Transverse colon (tissue), 4 donors: ENCODE measurements at regions not wholly inside any gene's neighbourhood (a gene's known extent, or its start where the extent isn't known, plus 50 kb on each side); places are given as distances from the start of the nearest gene placed in this dataset.
"Not testable (repeated sequence)": the region's sequence is repeated elsewhere in the genome, so short reads cannot be mapped to it uniquely, and the experiment has no call there.

Source experiments
- DNase-seq: peaks from one replicate; pipeline ENCODE4 v3.0.0-alpha.2; 2019
- H3K27ac ChIP-seq, 4 donors: fragments of 200-600 bp; sonication (generic); 2 replicates each; pipeline ENCODE4 v1.5.1; 2016 to 2018; ENCODE audit warnings: inconsistent platforms in 4 of 4
- H3K27me3 ChIP-seq: fragments of 200-600 bp; sonication (generic); 2 replicates; pipeline ENCODE4 v1.5.1; 2017; ENCODE audit warnings: inconsistent platforms
- H3K36me3 ChIP-seq, 4 donors: fragments of 200-600 bp; sonication (generic); 2 replicates each; pipeline ENCODE4 v1.5.1; 2017 to 2019; ENCODE audit warnings: inconsistent platforms in 4 of 4
- H3K4me1 ChIP-seq, 4 donors: fragments of 200-600 bp; sonication (generic); 2 replicates each; pipeline ENCODE4 v1.5.1; 2017 to 2020; ENCODE audit warnings: inconsistent platforms in 4 of 4
- H3K4me3 ChIP-seq, 4 donors: fragments of 200-600 bp; sonication (generic); 1 replicate in 1 of 4; 2 replicates in 3 of 4; pipeline versions ENCODE4 v1.5.1 to v1.6.1; 2017 to 2019; ENCODE audit warnings: inconsistent platforms in 4 of 4
- H3K9me3 ChIP-seq, 2 donors: fragments of 200-600 bp; sonication (generic); 2 replicates each; pipeline ENCODE4 v1.5.1; 2017 to 2019; ENCODE audit warnings: inconsistent platforms in 2 of 2
- CTCF ChIP-seq, 5 experiments: fragments of 200-600 bp in 3 of 5; fragments of 450-650 bp in 2 of 5; sonication (generic) in 3 of 5; IDR thresholded peaks; 1 replicate in 2 of 5; 2 replicates in 3 of 5; pipeline ENCODE4 v1.5.1; 2016 to 2017; ENCODE audit warnings: antibody characterized with exemption in 5 of 5, inconsistent platforms in 3 of 5, mild to moderate bottlenecking in 2 of 5, moderate library complexity in 1 of 5
- EP300 ChIP-seq: sonication (generic); formaldehyde crosslinking; IDR thresholded peaks from one replicate; pipeline ENCODE4 v1.6.1; 2017; ENCODE audit warnings: antibody characterized with exemption, low read depth
- POLR2A ChIP-seq: fragments of 450-650 bp; IDR thresholded peaks from one replicate; pipeline ENCODE4 v1.6.1; 2016; ENCODE audit warnings: antibody characterized with exemption, mild to moderate bottlenecking, moderate library complexity
- POLR2AphosphoS5 ChIP-seq, 3 donors: sonication (generic); formaldehyde crosslinking; IDR thresholded peaks; one replicate each; pipeline ENCODE4 v1.6.1; 2016; ENCODE audit warnings: antibody characterized with exemption in 3 of 3
- WGBS, 2 donors: methylation state at CpG; one replicate each; pipeline ENCODE4 v1.1.5; 2018; ENCODE audit warnings: low coverage in 1 of 2; 5-methylcytosine and 5-hydroxymethylcytosine counted together
- in situ Hi-C, 4 donors: fragments of 200-750 bp; cut with MboI; loops; one replicate each; pipeline versions ENCODE4 v1.15.0 to v1.15.1; 2017; ENCODE audit warnings: low sequenced_read_pairs in 3 of 4, low pct_ligation_motif_present in 1 of 4, low pct_unique_long_range_greater_than_20kb in 1 of 4
- intact Hi-C: fragments of 100-400 bp; cut with DNase I; formaldehyde crosslinking; loops from one replicate; pipeline ENCODE4 v1.15.1; 2023; ENCODE audit warnings: low total_unique reads

GRCh38 chr6:112936079-112936472 is 588.9 kb downstream of the RFPL4B start:
- Histone ChIP-seq H3K4me3 (no peak overlapping the region), H3K27ac (no peak overlapping the region), H3K9me3 (no peaks in the 10 kb centered on the region), H3K27me3 (no peaks in the 10 kb centered on the region), H3K36me3 (no peaks in the 10 kb centered on the region), H3K4me1 (no peaks in the 10 kb centered on the region)
- DNase-seq: no peak
- intact Hi-C loops (no loop called here), in situ Hi-C loops (no loop called here)
- TF ChIP-seq CTCF (IDR thresholded peaks at IDR 0.05) (no peak), POLR2A (no peak), POLR2AphosphoS5 (IDR thresholded peaks at IDR 0.05) (no peak), EP300 (no peak)
- WGBS, 2 donors: 73 to 83% methylated on average over 1 to 7 of the region's 7 CpGs

GRCh38 chr6:112936504-112936903 is 589.4 kb downstream of the RFPL4B start:
- no peak for DNase-seq
- no peak overlapping the region for H3K27ac ChIP-seq
- no peaks in the 10 kb centered on the region for H3K36me3 ChIP-seq
- in situ Hi-C loops (no loop called here), intact Hi-C loops (no loop called here)
- no peaks in the 10 kb centered on the region for H3K9me3 ChIP-seq
- TF ChIP-seq CTCF (IDR thresholded peaks at IDR 0.05): no peak
- TF ChIP-seq POLR2AphosphoS5 (IDR thresholded peaks at IDR 0.05): no peak
- no peak for TF ChIP-seq EP300
- no peak for TF ChIP-seq POLR2A
- H3K4me3 ChIP-seq: no peak overlapping the region
- no peaks in the 10 kb centered on the region for H3K27me3 ChIP-seq
- H3K4me1 ChIP-seq: no peaks in the 10 kb centered on the region
- WGBS, 2 donors: 30 to 39% methylated on average over 1 of the region's 1 CpG

GRCh38 chr6:112937690-112938089 is 590.6 kb downstream of the RFPL4B start:
- WGBS, 2 donors: 94 to 97% methylated on average over 9 to 14 of the region's 14 CpGs
- H3K27me3 ChIP-seq, H3K36me3 ChIP-seq, H3K4me3 ChIP-seq, intact Hi-C loops, DNase-seq, H3K27ac ChIP-seq, in situ Hi-C loops, H3K4me1 ChIP-seq, H3K9me3 ChIP-seq: not testable (repeated sequence)

- Histone ChIP-seq H3K4me3 (no peak overlapping the region), H3K9me3 (no peaks in the 10 kb centered on the region), H3K27ac (no peak overlapping the region), H3K4me1 (peaks cover 0 to 7% (median 0%) of the 10 kb centered on the region in 4 donors), H3K36me3 (no peaks in the 10 kb centered on the region), H3K27me3 (no peaks in the 10 kb centered on the region)
- 89 to 90% methylated on average over 2 of the region's 2 CpGs for WGBS, 2 donors
- TF ChIP-seq EP300 (no peak), POLR2A (no peak), CTCF (IDR thresholded peaks at IDR 0.05) (no peak), POLR2AphosphoS5 (IDR thresholded peaks at IDR 0.05) (no peak)
- intact Hi-C loops: no loop called here
- in situ Hi-C loops: no loop called here
- no peak for DNase-seq
Measured at GRCh38 chr6:112938650-112939049, 591.5 kb downstream of the RFPL4B start.

- WGBS, 2 donors: 87 to 88% methylated on average over 1 of the region's 1 CpG
- in situ Hi-C loops: no loop called here
- TF ChIP-seq POLR2A (no peak), EP300 (no peak)
- no peaks in the 10 kb centered on the region for H3K9me3 ChIP-seq
- H3K4me3 ChIP-seq: no peak overlapping the region
- no peak for DNase-seq
- H3K36me3 ChIP-seq: no peaks in the 10 kb centered on the region
- no peak overlapping the region for H3K27ac ChIP-seq
- H3K4me1 ChIP-seq: peaks cover 0 to 7% (median 0%) of the 10 kb centered on the region in 4 donors
- no peaks in the 10 kb centered on the region for H3K27me3 ChIP-seq
- intact Hi-C loops: no loop called here
Measured at GRCh38 chr6:112939563-112939962, 592.4 kb downstream of the RFPL4B start.
